Caco-2 (cell line): ENCODE measurements at regions not wholly inside any gene's neighbourhood (a gene's known extent, or its start where the extent isn't known, plus 50 kb on each side); places are given as distances from the start of the nearest gene placed in this dataset.

ENCODE experiments used
- BruUV-seq: library from RNA; stranded (reverse); fragments of 400-500 nt; replicated peaks from 2 replicates; lab custom pipeline; 2021; lab: Mats Ljungman, UMichigan
- CTCF ChIA-PET: fragments of 300-600 bp; sonication (Branson Sonifier 250); formaldehyde crosslinking; loops from one replicate; lab custom pipeline; 2022; ENCODE audit warnings: antibody characterized with exemption; lab: Charles Lee
- POLR2A ChIA-PET: fragments of 300-600 bp; sonication (Branson Sonifier 250); formaldehyde crosslinking; loops from one replicate; lab custom pipeline; 2022; ENCODE audit warnings: antibody characterized with exemption; lab: Charles Lee
- DNase-seq, 2 experiments: peaks; one replicate each; pipeline versions ENCODE4 v3.0.0 to v3.0.0-alpha.2; 2020 to 2022
- H3K27me3 ChIP-seq: replicated peaks from 2 replicates; pipeline ENCODE4 v1.6.0; 2011; ENCODE audit warnings: low read length; ENCODE audit not compliant: control insufficient read depth, insufficient read depth
- H3K36me3 ChIP-seq: 2 replicates; pipeline ENCODE4 v1.5.1; 2011; ENCODE audit warnings: low read length; ENCODE audit not compliant: control insufficient read depth, insufficient read depth
- H3K4me1 ChIP-seq: fragments of 250-450 bp; sonication (Bioruptor Pico); 2 replicates; pipeline ENCODE4 v1.5.1; 2020; ENCODE audit warnings: mild to moderate bottlenecking
- H3K4me3 ChIP-seq: 2 replicates; pipeline ENCODE4 v1.5.1; 2011; ENCODE audit warnings: low read depth, mild to moderate bottlenecking, control low read depth, low read length
- H3K9me3 ChIP-seq: fragments of 250-450 bp; sonication (Bioruptor Pico); 2 replicates; pipeline ENCODE4 v1.5.1; 2020; ENCODE audit warnings: mild to moderate bottlenecking, moderate library complexity
- H3K27ac Mint-ChIP-seq: one replicate; pipeline ENCODE4 v1.8.0; 2022; ENCODE audit warnings: mixed read lengths; ENCODE audit not compliant: unreplicated experiment
- H3K27me3 Mint-ChIP-seq: one replicate; pipeline ENCODE4 v1.8.0; 2022; ENCODE audit warnings: mixed read lengths; ENCODE audit not compliant: insufficient read depth, unreplicated experiment
- H3K36me3 Mint-ChIP-seq: one replicate; pipeline ENCODE4 v1.8.0; 2022; ENCODE audit warnings: mild to moderate bottlenecking, mixed read lengths; ENCODE audit not compliant: insufficient read depth, unreplicated experiment
- H3K4me1 Mint-ChIP-seq: one replicate; pipeline ENCODE4 v1.8.0; 2022; ENCODE audit warnings: low read depth, mixed read lengths; ENCODE audit not compliant: unreplicated experiment
- H3K4me3 Mint-ChIP-seq: one replicate; pipeline ENCODE4 v1.8.0; 2022; ENCODE audit warnings: mild to moderate bottlenecking, moderate library complexity, mixed read lengths; ENCODE audit not compliant: unreplicated experiment
- H3K9me3 Mint-ChIP-seq: one replicate; pipeline ENCODE4 v1.8.0; 2022; ENCODE audit warnings: mixed read lengths; ENCODE audit not compliant: unreplicated experiment
- intact Hi-C: fragments of 100-400 bp; cut with micrococcal nuclease; formaldehyde crosslinking; loops from one replicate; pipeline ENCODE4 v1.10.0; 2022; ENCODE audit not compliant: unreplicated experiment
- TF ChIP-seq, protein P1 (sequence below), 2 experiments: fragments of 200-600 bp in 1 of 2; IDR thresholded peaks; 1 replicate in 1 of 2; 2 replicates in 1 of 2; pipeline versions ENCODE4 v1.5.1 to v1.8.0; 2011 to 2022; ENCODE audit warnings: antibody characterized with exemption in 1 of 2, control low read depth in 1 of 2, inconsistent platforms in 1 of 2, low read depth in 1 of 2, low read length in 1 of 2, mild to moderate bottlenecking in 1 of 2, moderate library complexity in 1 of 2; ENCODE audit not compliant: insufficient read depth in 1 of 2, severe bottlenecking in 1 of 2, unreplicated experiment in 1 of 2

GRCh38 chr3:140848666-140849065, 93.0 kb upstream of the SLC25A36 start:
- Histone ChIP-seq H3K36me3 (no peaks in the 10 kb centered on the region), H3K4me1 (no peaks in the 10 kb centered on the region), H3K9me3 (no peaks in the 10 kb centered on the region), H3K4me3 (no peak overlapping the region), H3K27me3 (no peaks in the 10 kb centered on the region; the same call in 1 of the 2 replicates)
- DNase-seq, result no peak
- Mint-ChIP-seq H3K27me3 (peaks cover 25% of the 10 kb centered on the region), H3K27ac (no peak overlapping the region), H3K36me3 (no peaks in the 10 kb centered on the region), H3K4me1 (no peaks in the 10 kb centered on the region), H3K4me3 (no peak overlapping the region), H3K9me3 (no peaks in the 10 kb centered on the region)
- TF ChIP-seq, protein P1, sequence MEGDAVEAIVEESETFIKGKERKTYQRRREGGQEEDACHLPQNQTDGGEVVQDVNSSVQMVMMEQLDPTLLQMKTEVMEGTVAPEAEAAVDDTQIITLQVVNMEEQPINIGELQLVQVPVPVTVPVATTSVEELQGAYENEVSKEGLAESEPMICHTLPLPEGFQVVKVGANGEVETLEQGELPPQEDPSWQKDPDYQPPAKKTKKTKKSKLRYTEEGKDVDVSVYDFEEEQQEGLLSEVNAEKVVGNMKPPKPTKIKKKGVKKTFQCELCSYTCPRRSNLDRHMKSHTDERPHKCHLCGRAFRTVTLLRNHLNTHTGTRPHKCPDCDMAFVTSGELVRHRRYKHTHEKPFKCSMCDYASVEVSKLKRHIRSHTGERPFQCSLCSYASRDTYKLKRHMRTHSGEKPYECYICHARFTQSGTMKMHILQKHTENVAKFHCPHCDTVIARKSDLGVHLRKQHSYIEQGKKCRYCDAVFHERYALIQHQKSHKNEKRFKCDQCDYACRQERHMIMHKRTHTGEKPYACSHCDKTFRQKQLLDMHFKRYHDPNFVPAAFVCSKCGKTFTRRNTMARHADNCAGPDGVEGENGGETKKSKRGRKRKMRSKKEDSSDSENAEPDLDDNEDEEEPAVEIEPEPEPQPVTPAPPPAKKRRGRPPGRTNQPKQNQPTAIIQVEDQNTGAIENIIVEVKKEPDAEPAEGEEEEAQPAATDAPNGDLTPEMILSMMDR (IDR thresholded peaks at IDR 0.05; ENCODE audit: insufficient read depth in 1 of 2, low read depth in 1 of 2, low read length in 1 of 2, severe bottlenecking in 1 of 2, unreplicated experiment in 1 of 2), result no peak
- no TSS peak for BruUV-seq
- ChIA-PET CTCF (no interaction called here), POLR2A (no interaction called here)
- intact Hi-C loops, result no loop called here

DNA sequence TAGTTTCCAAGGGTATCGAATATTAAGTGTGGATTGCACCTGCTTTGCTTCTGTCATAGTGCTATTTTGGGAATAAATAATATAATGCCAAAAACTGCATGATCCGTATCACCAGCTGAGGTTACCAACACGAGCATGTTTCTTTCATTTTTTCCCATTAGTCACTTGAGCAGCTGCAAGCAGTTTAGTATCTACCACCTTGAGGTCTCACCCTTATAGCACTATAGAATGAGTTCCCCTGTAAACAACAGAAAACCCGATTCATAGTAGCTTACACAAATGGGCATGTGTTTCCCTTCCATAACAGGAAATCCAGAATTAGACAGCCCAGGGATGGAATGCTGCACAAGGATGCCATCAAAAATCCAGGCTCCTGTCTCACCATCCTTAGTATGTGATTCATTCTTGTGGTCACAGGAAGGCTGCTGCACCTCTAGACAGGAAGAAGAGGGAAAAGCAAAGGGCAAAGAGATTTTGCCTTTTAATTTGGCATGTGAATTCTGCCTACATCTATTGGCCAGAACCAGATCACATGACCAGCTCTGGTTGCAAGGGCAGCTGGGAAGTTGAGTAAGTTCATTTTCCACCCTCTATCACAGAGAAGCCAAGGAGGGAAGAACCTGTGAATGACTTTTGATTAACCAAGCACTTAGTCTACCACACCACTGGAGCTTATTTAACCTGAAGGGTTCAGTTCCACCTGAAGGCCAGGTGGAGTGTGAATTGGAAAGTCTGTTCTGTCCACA, 91.3 kb upstream of the SLC25A36 start:
- Mint-ChIP-seq H3K27ac (no peak overlapping the region), H3K4me1 (no peaks in the 10 kb centered on the region), H3K36me3 (no peaks in the 10 kb centered on the region), H3K27me3 (peaks cover 22% of the 10 kb centered on the region), H3K9me3 (no peaks in the 10 kb centered on the region), H3K4me3 (no peak overlapping the region)
- no peak for DNase-seq
- TF ChIP-seq, protein P1 (IDR thresholded peaks at IDR 0.05; ENCODE audit: insufficient read depth in 1 of 2, low read depth in 1 of 2, low read length in 1 of 2, severe bottlenecking in 1 of 2, unreplicated experiment in 1 of 2), result no peak
- no peaks in the 10 kb centered on the region for H3K36me3 ChIP-seq
- H3K27me3 ChIP-seq, result no peaks in the 10 kb centered on the region; the same call in 1 of the 2 replicates
- H3K4me1 ChIP-seq, result no peaks in the 10 kb centered on the region
- intact Hi-C loops, result no loop called here
- H3K4me3 ChIP-seq, result no peak overlapping the region
- no TSS peak for BruUV-seq
- POLR2A ChIA-PET, result no interaction called here
- H3K9me3 ChIP-seq, result no peaks in the 10 kb centered on the region
- CTCF ChIA-PET, result no interaction called here

GRCh38 chr3:140854961-140855360, 86.7 kb upstream of the SLC25A36 start:
- TF ChIP-seq, protein P1 (IDR thresholded peaks at IDR 0.05; ENCODE audit: insufficient read depth in 1 of 2, low read depth in 1 of 2, low read length in 1 of 2, severe bottlenecking in 1 of 2, unreplicated experiment in 1 of 2), result no peak
- ChIA-PET CTCF (no interaction called here), POLR2A (no interaction called here)
- BruUV-seq, result no TSS peak
- H3K27me3 ChIP-seq, result no peaks in the 10 kb centered on the region
- intact Hi-C loops, result no loop called here
- H3K9me3 Mint-ChIP-seq, result no peaks in the 10 kb centered on the region
- H3K4me3 Mint-ChIP-seq, result no peak overlapping the region
- H3K36me3 ChIP-seq, result no peaks in the 10 kb centered on the region
- no peak overlapping the region for H3K27ac Mint-ChIP-seq
- peak in 1 of 2 experiments; percentile 12 for DNase-seq
- no peaks in the 10 kb centered on the region for H3K9me3 ChIP-seq
- H3K4me3 ChIP-seq, result no peak overlapping the region
- H3K4me1 Mint-ChIP-seq, result no peaks in the 10 kb centered on the region
- H3K27me3 Mint-ChIP-seq, result peaks cover 5% of the 10 kb centered on the region
- no peaks in the 10 kb centered on the region for H3K4me1 ChIP-seq
- H3K36me3 Mint-ChIP-seq, result no peaks in the 10 kb centered on the region
